ENCODE measurements at regions not wholly inside any gene's neighbourhood (a gene's known extent, or its start where the extent isn't known, plus 50 kb on each side); places are given as distances from the start of the nearest gene placed in this dataset.

DNA sequence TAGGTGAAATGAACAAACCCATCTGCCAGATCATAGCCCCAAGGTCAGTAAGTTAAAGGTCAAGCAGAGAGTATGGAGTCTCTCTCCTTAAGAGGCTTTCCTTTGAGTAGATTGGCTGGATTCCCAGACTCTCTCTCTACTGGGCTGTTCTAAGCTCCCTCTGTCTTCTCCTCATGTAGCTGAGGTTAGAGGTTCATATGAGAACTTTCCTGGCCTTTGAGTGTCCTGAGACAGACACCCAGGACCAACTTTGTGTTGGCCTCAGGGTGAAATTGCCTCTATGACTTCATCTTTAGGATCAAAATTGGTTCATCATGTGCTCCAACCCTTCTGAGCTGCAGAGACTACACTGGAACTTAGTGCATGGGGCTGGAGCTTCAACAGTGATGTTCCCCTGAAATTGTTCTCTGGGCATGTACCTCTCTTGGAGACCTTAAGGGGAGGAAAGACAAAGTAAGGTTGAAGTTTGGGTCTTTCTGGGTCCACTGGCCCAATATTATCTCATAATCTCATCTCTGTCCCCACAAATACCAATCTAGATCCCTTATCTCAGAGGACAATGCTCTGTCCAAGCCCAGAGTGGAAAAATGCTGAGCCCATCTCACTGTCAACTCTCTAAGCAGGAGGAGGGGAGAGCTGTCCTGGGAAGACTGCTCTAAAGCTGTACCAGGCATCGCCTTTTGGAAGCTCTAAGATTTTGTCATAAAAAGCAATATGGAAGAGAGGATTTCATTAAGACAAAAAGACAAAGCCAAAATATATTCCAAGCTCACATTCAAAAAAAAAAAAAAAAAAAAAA is 177.3 kb upstream of the ARL4C start:
- no peak for DNase-seq

GRCh38 chr2:234673501-234673900 is 176.6 kb upstream of the ARL4C start:
- DNase-seq = no peak

DNA sequence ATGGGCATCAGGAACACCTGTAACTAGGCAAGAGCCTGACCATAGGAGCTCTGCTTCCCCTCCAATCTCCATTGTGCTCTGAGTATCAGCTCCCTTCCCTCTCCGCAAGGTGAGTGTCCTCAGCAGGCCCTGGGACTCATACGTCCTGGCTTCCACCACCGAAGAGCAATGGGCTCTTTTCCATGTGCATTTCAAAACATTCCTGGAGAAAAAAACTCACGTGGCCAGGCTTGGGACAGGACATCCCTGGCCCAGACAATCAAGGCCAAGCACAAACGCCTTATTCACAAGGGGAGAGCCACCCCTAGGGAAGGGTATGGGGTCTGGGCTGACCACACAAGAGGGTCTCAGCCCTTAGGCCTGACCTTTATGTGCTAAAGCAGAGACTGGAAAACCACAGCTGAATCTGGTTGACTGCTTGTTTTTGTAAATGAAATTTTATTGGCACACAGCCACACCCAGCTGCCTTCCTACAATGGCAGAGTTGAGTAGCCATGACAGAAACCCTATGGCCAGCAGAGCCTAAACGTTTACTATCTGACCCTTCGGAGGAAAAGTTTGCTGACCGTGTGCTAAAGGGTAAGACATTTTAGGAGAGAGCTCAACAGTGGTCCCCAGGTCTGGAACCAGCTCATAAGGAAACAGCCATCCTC is 175.7 kb upstream of the ARL4C start:
- no peak for DNase-seq

- DNase-seq = no peak
These were observed 174.8 kb upstream of the ARL4C start for GRCh38 chr2:234671716-234672115.

GRCh38 chr2:234671231-234671630 is 174.3 kb upstream of the ARL4C start:
- DNase-seq = no peak

DNA sequence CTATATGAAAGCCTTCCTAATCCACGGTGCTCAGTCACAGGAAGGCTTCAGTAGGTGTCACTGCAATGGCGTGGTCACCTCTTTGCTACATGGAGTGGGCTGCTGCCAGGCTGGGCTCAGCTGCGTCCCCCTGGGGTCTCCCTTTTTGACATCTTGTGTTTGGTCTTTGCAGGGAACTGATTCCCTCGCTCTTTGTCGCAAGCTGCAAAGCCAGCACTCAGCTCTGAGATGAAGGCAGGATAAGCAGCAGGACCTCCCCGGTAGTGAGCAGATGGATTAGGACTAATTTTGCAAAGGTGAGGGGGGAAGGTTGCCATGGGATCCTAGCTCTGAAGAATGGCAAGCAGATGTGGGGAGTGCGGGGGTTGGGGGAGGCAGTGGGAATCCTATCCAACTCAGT is 173.9 kb upstream of the ARL4C start:
- no peak for DNase-seq

GRCh38 chr2:234670052-234670451 is 173.2 kb upstream of the ARL4C start:
- DNase-seq = no peak

GRCh38 chr2:234669621-234670020 is 172.7 kb upstream of the ARL4C start:
- DNase-seq = no peak

GRCh38 chr2:234669001-234669400 is 172.1 kb upstream of the ARL4C start:
- no peak for DNase-seq

DNA sequence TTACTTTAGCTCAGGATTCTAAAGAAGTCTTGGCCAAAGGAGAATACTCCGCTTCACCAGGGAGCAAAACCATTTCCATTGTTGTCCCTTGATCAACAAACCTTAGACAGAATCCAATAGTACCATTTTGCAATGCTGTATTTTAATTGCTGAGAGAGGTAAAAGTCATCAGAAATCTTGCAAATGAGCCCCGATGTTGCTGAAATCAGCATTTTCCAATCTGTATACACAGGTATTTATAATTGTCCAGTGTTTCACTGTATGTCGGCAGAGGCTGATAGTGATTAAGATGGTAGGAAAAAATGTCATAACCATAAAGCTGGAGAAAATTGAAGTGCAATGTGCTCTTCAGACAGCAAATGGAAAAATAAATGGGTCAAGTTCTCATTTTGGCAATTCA is 170.0 kb upstream of the ARL4C start:
- DNase-seq = no peak

DNA sequence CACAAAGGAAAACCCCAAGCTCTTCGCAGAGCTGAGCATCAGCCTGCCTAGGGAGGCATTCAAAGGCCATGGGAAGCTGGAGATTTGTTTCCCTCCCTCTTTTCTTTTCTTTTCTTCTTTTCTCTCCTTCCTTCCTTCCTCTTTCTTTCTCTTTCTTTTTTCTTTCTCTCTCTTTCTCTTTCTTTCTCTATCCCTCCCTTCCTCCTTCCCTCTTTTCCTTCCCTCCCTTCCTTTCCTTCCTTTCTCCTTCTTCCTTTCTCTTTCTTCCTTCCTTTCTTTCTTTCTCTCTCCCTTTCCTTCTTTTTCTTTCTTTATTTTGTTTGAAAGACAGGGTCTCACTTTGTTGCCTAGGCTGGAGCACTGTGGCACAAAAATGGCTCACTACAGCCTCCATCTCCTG is 168.4 kb upstream of the ARL4C start:
- no peak for DNase-seq

GRCh38 chr2:234661849-234662248 is 165.0 kb upstream of the ARL4C start:
- DNase-seq = no peak

- DNase-seq = no peak
These were observed 164.3 kb upstream of the ARL4C start for GRCh38 chr2:234661175-234661574.

DNA sequence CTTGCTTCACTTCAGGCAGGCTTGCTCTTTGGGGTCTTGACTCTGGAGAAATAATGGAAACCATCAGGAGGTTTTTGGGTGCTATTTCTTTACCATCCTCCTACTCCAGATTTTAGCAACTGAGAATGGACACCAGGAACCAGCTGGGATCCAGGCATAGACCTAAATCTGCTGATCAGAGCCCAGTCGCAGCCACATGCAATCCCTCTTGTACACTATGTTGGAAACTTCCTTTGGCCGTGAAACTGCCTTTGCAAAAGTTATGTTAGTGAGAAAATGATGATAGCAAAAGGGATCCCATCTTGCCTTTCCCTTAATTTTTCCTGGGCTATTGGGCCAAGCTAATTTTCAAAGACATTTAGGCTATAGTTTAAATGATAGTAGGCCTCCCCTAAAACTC is 158.8 kb upstream of the ARL4C start:
- no peak for DNase-seq

- no peak for DNase-seq
These were observed 154.0 kb upstream of the ARL4C start for GRCh38 chr2:234650911-234651310.

- DNase-seq = no peak
These were observed 153.1 kb upstream of the ARL4C start for GRCh38 chr2:234649951-234650350.

- peak; percentile 12 for DNase-seq
These were observed 146.5 kb upstream of the ARL4C start for GRCh38 chr2:234643407-234643806.

DNA sequence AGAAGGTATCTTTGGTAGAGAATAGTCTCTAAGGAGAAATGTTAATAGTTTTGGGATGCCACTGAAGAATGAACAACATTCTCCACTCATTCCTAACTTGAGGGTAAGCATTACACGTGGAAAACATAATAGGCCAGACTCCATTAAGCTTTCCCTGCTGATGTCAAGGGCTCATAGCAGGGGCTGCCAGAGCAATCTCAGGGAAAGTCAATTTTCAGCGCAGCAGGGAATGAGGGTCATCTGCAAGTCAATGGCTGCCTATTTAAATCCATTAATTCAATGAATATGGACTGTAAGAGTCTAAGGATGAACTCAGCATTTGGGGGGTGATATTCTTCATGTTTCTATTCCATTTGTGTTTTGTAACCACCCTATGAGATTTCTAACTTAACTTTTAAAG is 144.2 kb upstream of the ARL4C start:
- DNase-seq = no peak

DNA sequence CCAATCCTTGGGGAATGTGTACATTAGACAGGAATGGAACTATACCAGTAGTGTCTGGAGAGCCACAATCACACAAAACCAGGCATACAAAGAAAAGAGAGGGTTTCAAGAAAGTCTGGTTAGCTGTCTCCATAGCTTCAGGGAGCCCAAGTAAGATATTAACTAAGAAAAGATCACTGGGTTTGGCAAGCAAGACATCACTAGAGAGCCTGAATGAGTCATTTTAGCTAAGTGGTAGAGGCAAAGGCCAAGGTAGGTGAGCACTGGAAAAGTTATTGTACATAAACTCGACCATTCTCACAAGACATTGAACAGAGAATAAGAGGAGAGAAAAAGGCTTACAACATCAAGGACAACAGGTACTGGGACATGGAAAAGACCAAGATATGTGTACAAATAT is 143.8 kb upstream of the ARL4C start:
- DNase-seq = no peak

- DNase-seq = no peak
These were observed 142.1 kb upstream of the ARL4C start for GRCh38 chr2:234638966-234639365.

GRCh38 chr2:234635284-234635683 is 138.4 kb upstream of the ARL4C start:
- DNase-seq = no peak

GRCh38 chr2:234633581-234634230 is 136.8 kb upstream of the ARL4C start:
- no peak for DNase-seq

DNA sequence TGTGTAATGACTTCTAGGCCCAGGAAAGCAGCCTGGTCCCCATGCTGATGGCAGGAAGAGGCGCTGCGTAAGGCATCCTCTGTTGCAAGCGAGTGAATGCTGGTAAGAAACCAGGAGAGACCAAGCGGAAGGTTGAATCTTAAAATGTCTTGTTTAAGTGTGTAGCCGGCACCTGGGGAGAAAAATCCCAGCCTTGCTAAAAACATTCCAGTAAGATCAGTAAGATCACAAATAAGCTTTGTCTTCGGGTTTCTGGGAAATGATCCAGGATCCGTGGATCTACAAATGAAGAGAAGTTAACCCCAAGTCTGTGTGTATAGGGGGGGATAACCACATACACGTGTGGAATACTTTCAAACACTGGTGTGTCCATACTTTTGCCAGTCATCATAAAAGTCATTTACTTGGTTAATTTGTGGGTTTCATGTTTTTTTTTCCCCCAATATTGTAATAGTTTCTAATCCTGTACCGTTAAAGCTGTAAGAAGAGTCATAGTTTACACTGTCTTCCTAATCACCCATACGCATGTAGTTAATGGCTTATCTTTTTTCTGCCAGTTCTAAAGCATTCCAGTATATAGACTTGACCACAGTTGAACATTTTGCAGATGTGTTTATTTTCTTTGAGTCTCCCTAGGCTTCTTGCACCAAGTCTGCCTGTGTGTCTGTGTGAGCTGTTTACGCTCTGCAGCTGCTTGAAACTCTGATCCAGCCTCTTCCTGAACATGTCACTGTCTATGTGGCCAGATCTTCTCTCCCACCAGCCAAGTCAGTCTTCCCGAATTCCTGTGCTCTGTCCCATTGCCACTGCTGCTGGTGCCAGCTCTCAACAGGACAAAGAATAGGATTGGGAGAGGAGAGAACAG is 135.9 kb upstream of the ARL4C start:
- no peak for DNase-seq
